ENCODE measurements at regions not wholly inside any gene's neighbourhood (a gene's known extent, or its start where the extent isn't known, plus 50 kb on each side); places are given as distances from the start of the nearest gene placed in this dataset.
"Not testable (repeated sequence)": the region's sequence is repeated elsewhere in the genome, so short reads cannot be mapped to it uniquely, and the experiment has no call there.

- Mint-ChIP-seq H3K9me3 (no peaks in the 10 kb centered on the region), H3K4me1 (peaks cover 13% of the 10 kb centered on the region), H3K36me3 (no peaks in the 10 kb centered on the region), H3K4me3 (no peak overlapping the region), H3K27ac (no peak overlapping the region), H3K27me3 (ENCODE audit: low read depth) (no peaks in the 10 kb centered on the region)
- no peak for TF ChIP-seq CTCF (IDR thresholded peaks at IDR 0.05; ENCODE audit: unreplicated experiment)
- DNase-seq (ENCODE audit: low spot score in 2 of 2, unreplicated experiment in 2 of 2) = no peak
Observed at GRCh38 chr11:47928426-47928825, 51.9 kb upstream of the PTPRJ start.

GRCh38 chr11:47924184-47924691 is 56.1 kb upstream of the PTPRJ start:
- no peak for TF ChIP-seq CTCF (IDR thresholded peaks at IDR 0.05; ENCODE audit: unreplicated experiment)

GRCh38 chr11:47923667-47924066 is 56.7 kb upstream of the PTPRJ start:
- Mint-ChIP-seq H3K9me3 (peaks cover 4% of the 10 kb centered on the region), H3K36me3 (no peaks in the 10 kb centered on the region), H3K4me3 (no peak overlapping the region), H3K4me1 (peaks cover 18% of the 10 kb centered on the region), H3K27ac (peak overlapping the region; percentile 82), H3K27me3 (ENCODE audit: low read depth) (no peaks in the 10 kb centered on the region)
- no peak for DNase-seq (ENCODE audit: low spot score in 2 of 2, unreplicated experiment in 2 of 2)
- no peak for TF ChIP-seq CTCF (IDR thresholded peaks at IDR 0.05; ENCODE audit: unreplicated experiment)

More at GRCh38 chr11:47924184-47924691, 56.1 kb upstream of the PTPRJ start:
- Mint-ChIP-seq H3K27me3 (ENCODE audit: low read depth) (no peaks in the 10 kb centered on the region), H3K27ac (peak overlapping the region; percentile 82), H3K36me3 (no peaks in the 10 kb centered on the region), H3K4me1 (peaks cover 12% of the 10 kb centered on the region), H3K9me3 (peaks cover 4% of the 10 kb centered on the region), H3K4me3 (no peak overlapping the region)
- no peak for DNase-seq (ENCODE audit: low spot score in 2 of 2, unreplicated experiment in 2 of 2)

- not testable (repeated sequence) for H3K27me3 Mint-ChIP-seq (ENCODE audit: low read depth); H3K27ac Mint-ChIP-seq; H3K4me3 Mint-ChIP-seq; H3K36me3 Mint-ChIP-seq; H3K9me3 Mint-ChIP-seq; DNase-seq (ENCODE audit: low spot score in 2 of 2, unreplicated experiment in 2 of 2)
- H3K4me1 Mint-ChIP-seq = peaks cover 40% of the 10 kb centered on the region
Observed at GRCh38 chr11:47921080-47921555, 59.2 kb upstream of the PTPRJ start.

- Mint-ChIP-seq H3K9me3 (peaks cover 4% of the 10 kb centered on the region), H3K36me3 (no peaks in the 10 kb centered on the region), H3K27ac (peak overlapping the region; percentile 83), H3K27me3 (ENCODE audit: low read depth) (no peaks in the 10 kb centered on the region), H3K4me3 (no peak overlapping the region), H3K4me1 (peaks cover 52% of the 10 kb centered on the region)
- DNase-seq (ENCODE audit: low spot score in 2 of 2, unreplicated experiment in 2 of 2) = no peak
- TF ChIP-seq CTCF (IDR thresholded peaks at IDR 0.05; ENCODE audit: unreplicated experiment) = no peak
Observed at GRCh38 chr11:47918882-47919495, 61.4 kb upstream of the PTPRJ start.

GRCh38 chr11:47918370-47918690 is 62.0 kb upstream of the PTPRJ start:
- H3K27ac Mint-ChIP-seq = peak overlapping the region; percentile 83

More at GRCh38 chr11:47918370-47918690, 62.0 kb upstream of the PTPRJ start:
- no peaks in the 10 kb centered on the region for H3K27me3 Mint-ChIP-seq (ENCODE audit: low read depth)
- peaks cover 47% of the 10 kb centered on the region for H3K4me1 Mint-ChIP-seq
- no peak for TF ChIP-seq CTCF (IDR thresholded peaks at IDR 0.05; ENCODE audit: unreplicated experiment)
- H3K9me3 Mint-ChIP-seq = peaks cover 4% of the 10 kb centered on the region
- no peaks in the 10 kb centered on the region for H3K36me3 Mint-ChIP-seq
- peak overlapping the region; percentile 13 for H3K4me3 Mint-ChIP-seq
- no peak for DNase-seq (ENCODE audit: low spot score in 2 of 2, unreplicated experiment in 2 of 2)

All from mesothelial cell of epicardium (in vitro differentiated cells).